ENCODE measurements at regions not wholly inside any gene's neighbourhood (a gene's known extent, or its start where the extent isn't known, plus 50 kb on each side); places are given as distances from the start of the nearest gene placed in this dataset.

DNA sequence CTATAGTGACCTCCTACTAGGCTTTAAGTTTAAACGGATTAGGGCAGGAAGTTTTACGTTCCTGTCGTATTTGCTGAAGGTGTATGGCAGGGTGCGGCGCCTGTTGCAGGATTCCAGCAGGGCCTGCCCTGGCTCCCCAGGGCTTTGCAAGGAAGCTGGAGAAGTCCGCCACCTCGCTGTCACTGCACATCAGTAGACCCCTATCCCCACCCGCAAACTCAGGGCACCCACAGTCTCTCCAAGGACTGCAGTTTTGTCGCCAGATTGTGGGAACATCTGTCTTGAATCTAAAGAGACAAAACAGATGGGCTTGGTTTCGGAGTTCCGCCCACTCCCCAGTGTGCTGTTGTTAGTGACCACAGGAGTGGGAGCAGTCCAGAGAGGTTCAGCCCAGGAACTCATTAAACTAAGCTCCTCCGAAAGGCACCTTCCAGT lies 110.8 kb downstream of the CDC7 start:
- no peak for TF ChIP-seq CTCF (conservative IDR thresholded peaks at IDR 0.05)
- Mint-ChIP-seq H3K9me3 (peaks cover 13% of the 10 kb centered on the region), H3K27ac (peak overlapping the region; percentile 95), H3K27me3 (no peaks in the 10 kb centered on the region), H3K36me3 (peaks cover 4% of the 10 kb centered on the region), H3K4me1 (ENCODE audit: unreplicated experiment) (peaks cover 7% of the 10 kb centered on the region), H3K4me3 (no peak overlapping the region)
- DNase-seq (ENCODE audit: extremely low spot score, unreplicated experiment): no peak

DNA sequence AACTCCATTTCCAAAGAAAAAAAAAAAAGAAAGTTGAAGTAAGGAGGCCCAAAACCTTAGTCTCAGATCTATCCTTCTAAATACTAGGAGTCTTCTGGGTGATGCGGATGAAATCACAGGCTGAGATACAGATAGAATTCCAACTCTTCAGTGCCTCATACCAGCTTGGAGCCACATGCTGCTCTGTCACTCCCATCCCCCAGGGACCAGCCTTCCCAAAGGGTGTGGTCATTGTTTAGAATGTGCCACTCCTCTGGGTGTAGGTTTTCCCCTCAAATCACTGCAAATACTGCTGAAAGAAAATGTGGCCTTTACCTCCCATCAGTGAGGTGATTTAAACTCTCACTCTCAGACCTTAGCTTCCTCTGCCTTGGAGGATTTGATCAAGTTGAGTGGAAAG lies 112.9 kb downstream of the CDC7 start:
- H3K9me3 Mint-ChIP-seq: peaks cover 3% of the 10 kb centered on the region
- TF ChIP-seq CTCF (conservative IDR thresholded peaks at IDR 0.05): no peak
- H3K27ac Mint-ChIP-seq: peak overlapping the region; percentile 95
- no peaks in the 10 kb centered on the region for H3K36me3 Mint-ChIP-seq
- DNase-seq (ENCODE audit: extremely low spot score, unreplicated experiment): no peak
- no peaks in the 10 kb centered on the region for H3K27me3 Mint-ChIP-seq
- H3K4me1 Mint-ChIP-seq (ENCODE audit: unreplicated experiment): peaks cover 7% of the 10 kb centered on the region
- H3K4me3 Mint-ChIP-seq: no peak overlapping the region

- no peak for DNase-seq (ENCODE audit: extremely low spot score, unreplicated experiment)
- Mint-ChIP-seq H3K27me3 (no peaks in the 10 kb centered on the region), H3K4me3 (no peak overlapping the region), H3K4me1 (ENCODE audit: unreplicated experiment) (no peaks in the 10 kb centered on the region), H3K36me3 (no peaks in the 10 kb centered on the region), H3K9me3 (peaks cover 3% of the 10 kb centered on the region), H3K27ac (no peak overlapping the region)
- TF ChIP-seq CTCF (conservative IDR thresholded peaks at IDR 0.05): no peak
Measured at GRCh38 chr1:91616712-91617111, 116.1 kb downstream of the CDC7 start.

GRCh38 chr1:91617285-91617765 lies 116.7 kb downstream of the CDC7 start:
- Mint-ChIP-seq H3K4me3 (no peak overlapping the region), H3K27me3 (no peaks in the 10 kb centered on the region), H3K9me3 (peaks cover 3% of the 10 kb centered on the region), H3K36me3 (no peaks in the 10 kb centered on the region), H3K27ac (no peak overlapping the region), H3K4me1 (ENCODE audit: unreplicated experiment) (no peaks in the 10 kb centered on the region)
- DNase-seq (ENCODE audit: extremely low spot score, unreplicated experiment): no peak
- TF ChIP-seq CTCF (conservative IDR thresholded peaks at IDR 0.05): peak; percentile 46

- no peak for TF ChIP-seq CTCF (conservative IDR thresholded peaks at IDR 0.05)
- H3K27me3 Mint-ChIP-seq: no peaks in the 10 kb centered on the region
- H3K36me3 Mint-ChIP-seq: no peaks in the 10 kb centered on the region
- peaks cover 5% of the 10 kb centered on the region for H3K4me1 Mint-ChIP-seq (ENCODE audit: unreplicated experiment)
- no peak for DNase-seq (ENCODE audit: extremely low spot score, unreplicated experiment)
- H3K9me3 Mint-ChIP-seq: no peaks in the 10 kb centered on the region
- no peak overlapping the region for H3K27ac Mint-ChIP-seq
- H3K4me3 Mint-ChIP-seq: no peak overlapping the region
Measured at GRCh38 chr1:91619881-91620280, 119.2 kb downstream of the CDC7 start.

GRCh38 chr1:91621360-91621759 lies 120.7 kb downstream of the CDC7 start:
- peaks cover 13% of the 10 kb centered on the region for H3K4me1 Mint-ChIP-seq (ENCODE audit: unreplicated experiment)
- no peak for TF ChIP-seq CTCF (conservative IDR thresholded peaks at IDR 0.05)
- H3K27ac Mint-ChIP-seq: no peak overlapping the region
- no peaks in the 10 kb centered on the region for H3K27me3 Mint-ChIP-seq
- no peaks in the 10 kb centered on the region for H3K36me3 Mint-ChIP-seq
- no peaks in the 10 kb centered on the region for H3K9me3 Mint-ChIP-seq
- no peak for DNase-seq (ENCODE audit: extremely low spot score, unreplicated experiment)
- H3K4me3 Mint-ChIP-seq: no peak overlapping the region
